ENCODE measurements at regions not wholly inside any gene's neighbourhood (a gene's known extent, or its start where the extent isn't known, plus 50 kb on each side); places are given as distances from the start of the nearest gene placed in this dataset.

DNA sequence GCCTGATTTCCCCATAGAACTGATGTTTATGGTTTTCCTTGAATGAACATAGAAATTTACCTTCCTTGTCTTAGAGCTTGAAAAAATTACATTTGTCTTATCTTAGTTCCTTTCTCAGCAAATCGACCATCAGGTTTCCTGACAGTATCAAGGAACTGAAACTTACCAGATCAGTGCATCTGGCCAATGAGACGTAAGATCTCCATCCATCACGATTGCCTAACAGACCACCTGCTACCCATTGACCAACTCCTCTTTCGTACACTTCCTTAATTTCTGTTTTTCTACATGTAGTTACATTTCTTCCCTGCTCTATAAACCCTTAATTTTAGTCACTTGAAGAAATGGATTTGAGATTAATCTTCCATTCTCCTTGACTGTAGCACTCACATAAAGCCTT, 57.4 kb upstream of the TMPRSS15 start:
- DNase-seq (ENCODE audit: low spot score in 2 of 2): no peak
- Histone ChIP-seq H3K4me1 (no peaks in the 10 kb centered on the region), H3K27ac (no peak overlapping the region), H3K4me3 (no peak overlapping the region), H3K9me3 (no peaks in the 10 kb centered on the region), H3K27me3 (no peaks in the 10 kb centered on the region), H3K36me3 (no peaks in the 10 kb centered on the region)
- TF ChIP-seq, protein P1, sequence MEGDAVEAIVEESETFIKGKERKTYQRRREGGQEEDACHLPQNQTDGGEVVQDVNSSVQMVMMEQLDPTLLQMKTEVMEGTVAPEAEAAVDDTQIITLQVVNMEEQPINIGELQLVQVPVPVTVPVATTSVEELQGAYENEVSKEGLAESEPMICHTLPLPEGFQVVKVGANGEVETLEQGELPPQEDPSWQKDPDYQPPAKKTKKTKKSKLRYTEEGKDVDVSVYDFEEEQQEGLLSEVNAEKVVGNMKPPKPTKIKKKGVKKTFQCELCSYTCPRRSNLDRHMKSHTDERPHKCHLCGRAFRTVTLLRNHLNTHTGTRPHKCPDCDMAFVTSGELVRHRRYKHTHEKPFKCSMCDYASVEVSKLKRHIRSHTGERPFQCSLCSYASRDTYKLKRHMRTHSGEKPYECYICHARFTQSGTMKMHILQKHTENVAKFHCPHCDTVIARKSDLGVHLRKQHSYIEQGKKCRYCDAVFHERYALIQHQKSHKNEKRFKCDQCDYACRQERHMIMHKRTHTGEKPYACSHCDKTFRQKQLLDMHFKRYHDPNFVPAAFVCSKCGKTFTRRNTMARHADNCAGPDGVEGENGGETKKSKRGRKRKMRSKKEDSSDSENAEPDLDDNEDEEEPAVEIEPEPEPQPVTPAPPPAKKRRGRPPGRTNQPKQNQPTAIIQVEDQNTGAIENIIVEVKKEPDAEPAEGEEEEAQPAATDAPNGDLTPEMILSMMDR (IDR thresholded peaks at IDR 0.05): no peak
- TF ChIP-seq POLR2AphosphoS5 (IDR thresholded peaks at IDR 0.05): no peak
- WGBS: 77% methylated on average over 4 of the region's 4 CpGs

DNA sequence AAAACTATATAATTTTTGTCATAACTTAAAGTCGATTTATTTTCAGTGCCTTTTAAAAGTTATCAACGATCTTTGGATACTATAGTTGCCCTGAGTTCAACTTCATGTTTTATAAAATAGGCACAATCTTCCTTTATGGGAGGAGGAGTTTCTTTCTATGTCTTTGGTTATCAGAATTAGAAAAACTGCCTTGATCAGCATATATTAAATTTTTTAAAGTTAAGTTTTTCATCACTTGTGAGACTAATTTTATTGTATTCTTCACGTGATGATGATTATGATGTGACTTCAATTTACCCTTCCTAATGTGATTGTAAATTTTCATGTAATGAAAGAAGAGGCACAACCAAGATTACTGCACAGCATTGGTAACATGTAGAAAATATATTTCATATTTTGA, 58.2 kb upstream of the TMPRSS15 start:
- no peaks in the 10 kb centered on the region for H3K9me3 ChIP-seq
- H3K27me3 ChIP-seq: no peaks in the 10 kb centered on the region
- 91% methylated on average over 3 of the region's 3 CpGs for WGBS
- TF ChIP-seq EP300 (IDR thresholded peaks at IDR 0.05) (no peak), POLR2AphosphoS5 (IDR thresholded peaks at IDR 0.05) (no peak), POLR2A (IDR thresholded peaks at IDR 0.05) (no peak)
- TF ChIP-seq, protein P1 (IDR thresholded peaks at IDR 0.05): no peak
- no peak overlapping the region for H3K27ac ChIP-seq
- no peaks in the 10 kb centered on the region for H3K36me3 ChIP-seq
- no peak overlapping the region for H3K4me3 ChIP-seq
- DNase-seq (ENCODE audit: low spot score in 2 of 2): no peak
- H3K4me1 ChIP-seq: no peaks in the 10 kb centered on the region

DNA sequence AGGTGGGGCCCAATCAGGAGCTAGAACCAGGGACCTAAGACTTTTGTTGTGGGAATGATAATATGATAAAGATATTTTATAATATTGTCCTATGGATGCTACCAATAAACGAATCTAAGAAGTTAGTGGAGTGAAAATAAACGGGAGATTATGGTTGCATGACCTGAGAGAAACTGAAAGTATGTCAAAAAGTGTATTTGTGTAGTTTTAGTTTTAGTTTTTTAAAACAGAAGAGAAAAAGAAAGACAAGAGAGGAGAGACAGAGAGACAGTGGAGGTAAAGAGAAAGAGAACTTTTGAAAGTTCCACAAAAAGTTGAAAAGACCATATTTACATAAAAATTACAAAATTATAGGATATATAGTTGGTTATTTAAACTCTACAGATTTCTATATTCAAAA, 64.1 kb upstream of the TMPRSS15 start:
- no peaks in the 10 kb centered on the region for H3K9me3 ChIP-seq
- DNase-seq (ENCODE audit: low spot score in 2 of 2): no peak
- no peaks in the 10 kb centered on the region for H3K4me1 ChIP-seq
- H3K27me3 ChIP-seq: no peaks in the 10 kb centered on the region
- H3K36me3 ChIP-seq: no peaks in the 10 kb centered on the region
- TF ChIP-seq, protein P1 (IDR thresholded peaks at IDR 0.05): no peak
- TF ChIP-seq EP300 (IDR thresholded peaks at IDR 0.05) (no peak), POLR2AphosphoS5 (IDR thresholded peaks at IDR 0.05) (no peak), POLR2A (IDR thresholded peaks at IDR 0.05) (no peak)
- no peak overlapping the region for H3K27ac ChIP-seq
- H3K4me3 ChIP-seq: no peak overlapping the region
- WGBS: 83% methylated on average over 2 of the region's 2 CpGs

DNA sequence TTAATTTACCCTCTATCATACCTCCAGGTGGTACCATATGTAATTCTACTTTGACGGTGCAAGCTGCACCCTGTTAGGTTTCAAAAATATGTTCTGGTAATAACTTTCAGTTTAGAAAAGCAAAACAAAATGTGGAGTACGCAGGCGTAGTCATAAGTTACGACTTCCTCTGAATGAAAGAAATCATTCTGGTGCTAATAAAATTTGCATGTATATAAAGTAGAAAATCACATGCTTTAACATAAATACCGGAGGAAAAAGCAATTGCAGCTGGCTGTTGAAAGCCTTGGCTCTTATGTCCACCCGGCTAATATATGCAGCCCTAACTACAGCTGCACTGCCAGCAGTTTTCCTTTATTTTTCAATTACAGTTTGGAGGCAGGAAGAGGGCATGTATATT, 65.2 kb upstream of the TMPRSS15 start:
- no peaks in the 10 kb centered on the region for H3K4me1 ChIP-seq
- no peak overlapping the region for H3K27ac ChIP-seq
- WGBS: 28% methylated on average over 6 of the region's 6 CpGs
- no peaks in the 10 kb centered on the region for H3K27me3 ChIP-seq
- H3K9me3 ChIP-seq: no peaks in the 10 kb centered on the region
- no peak overlapping the region for H3K4me3 ChIP-seq
- H3K36me3 ChIP-seq: no peaks in the 10 kb centered on the region
- TF ChIP-seq EP300 (IDR thresholded peaks at IDR 0.05) (no peak), POLR2A (IDR thresholded peaks at IDR 0.05) (no peak), POLR2AphosphoS5 (IDR thresholded peaks at IDR 0.05) (no peak)
- TF ChIP-seq, protein P1 (IDR thresholded peaks at IDR 0.05): no peak
- no peak for DNase-seq (ENCODE audit: low spot score in 2 of 2)

DNA sequence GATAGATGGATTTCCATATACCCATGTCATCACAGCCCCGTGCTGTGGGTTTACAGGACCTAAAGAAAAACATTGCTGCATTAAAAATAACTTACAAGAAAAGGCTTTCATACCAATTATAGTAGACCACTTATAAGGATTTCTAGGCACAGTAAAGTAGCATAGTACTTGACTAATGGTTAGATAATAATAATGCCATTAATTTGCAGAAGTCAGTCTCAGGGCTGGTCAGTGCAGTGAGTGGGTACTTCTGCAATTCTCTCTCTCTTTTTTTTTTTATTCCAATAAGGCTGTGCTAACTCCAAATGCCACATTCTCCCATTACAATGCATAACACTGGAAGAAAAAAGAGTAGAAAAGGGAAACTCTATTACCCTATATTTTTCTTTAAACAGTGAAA, 73.1 kb upstream of the TMPRSS15 start:
- TF ChIP-seq, protein P1 (IDR thresholded peaks at IDR 0.05): no peak
- TF ChIP-seq EP300 (IDR thresholded peaks at IDR 0.05) (no peak), POLR2AphosphoS5 (IDR thresholded peaks at IDR 0.05) (no peak), POLR2A (IDR thresholded peaks at IDR 0.05) (no peak)
- 64% methylated on average over 1 of the region's 1 CpG for WGBS
- no peak overlapping the region for H3K4me3 ChIP-seq

More for the DNA sequence above, 73.1 kb upstream of the TMPRSS15 start:
- no peaks in the 10 kb centered on the region for H3K4me1 ChIP-seq
- H3K27ac ChIP-seq: no peak overlapping the region
- no peaks in the 10 kb centered on the region for H3K9me3 ChIP-seq
- H3K27me3 ChIP-seq: no peaks in the 10 kb centered on the region
- DNase-seq (ENCODE audit: low spot score in 2 of 2): no peak
- H3K36me3 ChIP-seq: no peaks in the 10 kb centered on the region
